Progenitor cell of endocrine pancreas (in vitro differentiated cells): ENCODE measurements at regions not wholly inside any gene's neighbourhood (a gene's known extent, or its start where the extent isn't known, plus 50 kb on each side); places are given as distances from the start of the nearest gene placed in this dataset.

Experiments
- DNase-seq: peaks from one replicate; pipeline ENCODE4 v3.0.0; 2021; ENCODE audit warnings: low spot score; ENCODE audit not compliant: unreplicated experiment
- H3K27ac Mint-ChIP-seq: 2 replicates; pipeline ENCODE4 v1.8.0; 2021; ENCODE audit warnings: mild to moderate bottlenecking, moderate library complexity, mixed read lengths
- H3K27me3 Mint-ChIP-seq: 2 replicates; pipeline ENCODE4 v1.8.0; 2021; ENCODE audit warnings: mixed read lengths
- H3K36me3 Mint-ChIP-seq: 2 replicates; pipeline ENCODE4 v1.8.0; 2022; ENCODE audit warnings: mixed read lengths; ENCODE audit not compliant: insufficient read depth
- H3K4me1 Mint-ChIP-seq: 2 replicates; pipeline ENCODE4 v1.8.0; 2021; ENCODE audit warnings: low read depth, mixed read lengths
- H3K4me3 Mint-ChIP-seq: 2 replicates; pipeline ENCODE4 v1.8.0; 2021; ENCODE audit warnings: low read depth, mild to moderate bottlenecking, moderate library complexity, mixed read lengths
- H3K9me3 Mint-ChIP-seq: 2 replicates; pipeline ENCODE4 v1.8.0; 2021; ENCODE audit warnings: low read depth, mixed read lengths
- TF ChIP-seq, protein P1 (sequence below): fragments of 200-600 bp; sonication (generic); IDR thresholded peaks from one replicate; pipeline ENCODE4 v1.5.0; 2021; ENCODE audit warnings: antibody characterized with exemption, mild to moderate bottlenecking; ENCODE audit not compliant: unreplicated experiment

DNA sequence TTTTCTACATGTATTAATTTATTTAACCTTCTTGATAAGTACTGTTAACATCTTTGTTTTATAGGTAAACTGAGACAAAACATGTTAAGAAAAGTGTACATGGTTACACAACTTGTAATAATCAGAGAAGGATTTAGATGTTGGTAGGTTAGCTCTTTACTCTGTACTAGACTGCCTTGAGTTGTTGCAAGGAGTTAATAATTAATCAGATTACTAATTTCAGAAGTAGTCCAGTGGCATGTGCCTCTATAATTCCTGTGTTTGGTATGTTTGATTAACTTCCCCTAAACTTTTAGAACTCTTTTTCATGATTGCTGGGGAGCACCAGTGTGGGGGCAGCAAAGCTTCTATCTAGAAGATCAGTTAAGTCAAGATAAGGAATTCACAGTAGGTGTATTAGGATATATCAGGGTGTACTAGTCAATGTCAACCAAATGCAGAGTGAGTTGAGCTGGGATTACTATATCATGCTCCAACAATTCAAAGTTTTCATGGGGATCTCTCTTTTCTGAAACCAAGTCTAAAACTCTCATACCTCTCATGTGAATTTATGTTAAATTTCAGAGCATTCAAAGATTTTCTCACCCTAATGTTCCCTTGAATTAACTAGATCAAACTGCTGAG lies 129.7 kb upstream of the AHI1 start:
- Mint-ChIP-seq H3K9me3 (no peaks in the 10 kb centered on the region), H3K4me3 (no peak overlapping the region), H3K4me1 (peaks cover 5% of the 10 kb centered on the region), H3K27ac (no peak overlapping the region), H3K27me3 (no peaks in the 10 kb centered on the region), H3K36me3 (no peaks in the 10 kb centered on the region)
- DNase-seq: no peak
- TF ChIP-seq, protein P1, sequence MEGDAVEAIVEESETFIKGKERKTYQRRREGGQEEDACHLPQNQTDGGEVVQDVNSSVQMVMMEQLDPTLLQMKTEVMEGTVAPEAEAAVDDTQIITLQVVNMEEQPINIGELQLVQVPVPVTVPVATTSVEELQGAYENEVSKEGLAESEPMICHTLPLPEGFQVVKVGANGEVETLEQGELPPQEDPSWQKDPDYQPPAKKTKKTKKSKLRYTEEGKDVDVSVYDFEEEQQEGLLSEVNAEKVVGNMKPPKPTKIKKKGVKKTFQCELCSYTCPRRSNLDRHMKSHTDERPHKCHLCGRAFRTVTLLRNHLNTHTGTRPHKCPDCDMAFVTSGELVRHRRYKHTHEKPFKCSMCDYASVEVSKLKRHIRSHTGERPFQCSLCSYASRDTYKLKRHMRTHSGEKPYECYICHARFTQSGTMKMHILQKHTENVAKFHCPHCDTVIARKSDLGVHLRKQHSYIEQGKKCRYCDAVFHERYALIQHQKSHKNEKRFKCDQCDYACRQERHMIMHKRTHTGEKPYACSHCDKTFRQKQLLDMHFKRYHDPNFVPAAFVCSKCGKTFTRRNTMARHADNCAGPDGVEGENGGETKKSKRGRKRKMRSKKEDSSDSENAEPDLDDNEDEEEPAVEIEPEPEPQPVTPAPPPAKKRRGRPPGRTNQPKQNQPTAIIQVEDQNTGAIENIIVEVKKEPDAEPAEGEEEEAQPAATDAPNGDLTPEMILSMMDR: no peak

DNA sequence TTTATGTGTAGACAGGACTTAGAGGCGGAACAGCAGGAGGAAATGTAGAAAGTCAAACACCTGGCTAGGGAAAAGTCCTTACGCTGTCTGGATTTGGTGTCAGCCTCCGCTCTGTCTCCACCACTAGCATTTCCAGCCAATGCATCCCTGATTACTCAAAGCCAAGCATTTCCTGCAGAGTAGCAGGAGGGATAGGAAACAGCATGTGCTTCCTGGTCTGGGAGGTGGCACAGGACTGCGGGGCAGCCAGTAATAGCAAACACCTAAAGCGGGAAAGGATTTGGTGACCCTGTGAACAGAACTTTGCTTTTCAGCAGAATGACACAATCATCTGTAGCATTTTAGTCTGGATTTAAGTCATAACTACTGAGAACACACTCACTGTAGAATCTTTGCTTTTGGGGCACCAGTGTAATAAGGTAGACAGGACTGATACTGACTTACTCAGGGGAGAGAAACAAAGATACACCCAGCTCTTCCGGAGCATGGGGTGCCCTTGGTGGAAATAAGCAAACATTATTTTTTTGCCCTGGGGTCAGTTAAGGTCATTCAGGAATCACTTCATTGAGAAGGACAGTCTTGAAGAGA lies 133.3 kb upstream of the AHI1 start:
- no peaks in the 10 kb centered on the region for H3K9me3 Mint-ChIP-seq

DNA sequence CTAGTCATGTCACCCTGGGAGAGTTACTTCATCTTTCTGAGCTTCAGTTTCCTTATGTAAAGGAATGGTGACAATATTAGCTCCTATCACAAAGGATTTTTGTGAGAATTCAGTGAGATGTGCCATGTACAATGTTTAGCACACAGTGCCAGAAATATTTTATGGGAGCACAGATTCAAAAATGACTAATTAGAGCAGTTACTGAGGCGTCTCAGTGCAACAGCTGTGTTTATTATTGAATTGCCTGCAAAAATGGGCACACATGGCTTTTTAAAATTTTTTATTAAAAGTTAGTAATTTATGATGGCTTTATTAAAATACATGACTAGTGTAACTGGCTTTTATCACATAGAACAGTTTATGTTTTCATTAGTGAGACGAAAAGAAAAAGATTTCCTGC lies 134.3 kb upstream of the AHI1 start:
- TF ChIP-seq, protein P1: no peak
- Mint-ChIP-seq H3K27me3 (no peaks in the 10 kb centered on the region), H3K36me3 (no peaks in the 10 kb centered on the region), H3K9me3 (no peaks in the 10 kb centered on the region), H3K4me1 (peaks cover 19% of the 10 kb centered on the region), H3K4me3 (no peak overlapping the region), H3K27ac (no peak overlapping the region)
- DNase-seq: no peak

More for the DNA sequence above, 133.3 kb upstream of the AHI1 start:
- H3K36me3 Mint-ChIP-seq: no peaks in the 10 kb centered on the region
- H3K4me1 Mint-ChIP-seq: peaks cover 19% of the 10 kb centered on the region
- H3K27ac Mint-ChIP-seq: no peak overlapping the region
- TF ChIP-seq, protein P1: no peak
- no peak overlapping the region for H3K4me3 Mint-ChIP-seq
- H3K27me3 Mint-ChIP-seq: no peaks in the 10 kb centered on the region
- DNase-seq: no peak

DNA sequence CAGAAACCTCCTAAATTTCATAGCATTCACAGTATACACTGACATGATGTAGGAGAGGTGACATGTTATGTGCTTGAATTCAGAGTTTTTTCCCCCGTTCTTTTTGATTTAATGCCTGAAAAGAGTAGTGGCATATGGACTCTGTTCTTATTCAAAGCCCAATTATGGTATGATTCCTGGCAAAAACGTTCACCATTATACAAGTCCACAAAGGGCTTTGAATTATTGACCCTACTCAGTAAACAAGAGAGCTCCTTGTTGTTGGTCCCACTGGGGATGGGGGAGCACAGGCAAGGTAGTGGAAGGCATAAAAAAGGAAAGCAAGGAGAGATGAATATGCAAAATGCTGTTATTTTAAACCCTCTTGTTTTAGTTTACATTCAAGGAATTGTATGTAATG lies 136.0 kb upstream of the AHI1 start:
- Mint-ChIP-seq H3K36me3 (no peaks in the 10 kb centered on the region), H3K27ac (no peak overlapping the region), H3K4me3 (no peak overlapping the region), H3K27me3 (no peaks in the 10 kb centered on the region), H3K9me3 (no peaks in the 10 kb centered on the region), H3K4me1 (peaks cover 19% of the 10 kb centered on the region)
- no peak for DNase-seq
- TF ChIP-seq, protein P1: no peak

DNA sequence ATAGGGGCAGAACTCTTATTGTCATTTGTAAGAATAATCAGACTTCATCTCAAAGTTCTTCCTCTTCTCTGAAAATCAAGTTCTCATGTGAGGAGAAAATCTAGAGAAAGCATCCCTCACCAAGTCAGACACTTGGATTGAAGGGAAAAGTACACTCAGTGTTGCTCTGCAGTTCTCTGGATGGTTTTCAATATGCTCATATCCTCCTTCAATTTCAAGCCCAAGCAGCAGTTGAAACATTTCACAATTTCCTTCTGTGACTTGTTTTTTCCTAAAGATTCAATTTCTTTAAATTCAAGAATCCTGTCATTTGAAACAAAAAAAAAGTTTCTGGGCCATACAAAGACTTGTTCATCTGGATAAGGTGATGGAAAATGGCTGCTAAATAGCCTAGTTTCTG lies 140.2 kb upstream of the AHI1 start:
- no peak overlapping the region for H3K27ac Mint-ChIP-seq
- no peaks in the 10 kb centered on the region for H3K27me3 Mint-ChIP-seq
- no peaks in the 10 kb centered on the region for H3K36me3 Mint-ChIP-seq
- H3K4me1 Mint-ChIP-seq: peaks cover 12% of the 10 kb centered on the region
- no peaks in the 10 kb centered on the region for H3K9me3 Mint-ChIP-seq
- TF ChIP-seq, protein P1: no peak
- H3K4me3 Mint-ChIP-seq: no peak overlapping the region
- DNase-seq: no peak
